NCI-H2196 (cell line): ENCODE measurements at regions not wholly inside any gene's neighbourhood (a gene's known extent, or its start where the extent isn't known, plus 50 kb on each side); places are given as distances from the start of the nearest gene placed in this dataset.

Experiments
- DNase-seq: peaks from one replicate; lab custom pipeline; 2025; ENCODE audit not compliant: unreplicated experiment; lab: John Stamatoyannopoulos, UW

DNA sequence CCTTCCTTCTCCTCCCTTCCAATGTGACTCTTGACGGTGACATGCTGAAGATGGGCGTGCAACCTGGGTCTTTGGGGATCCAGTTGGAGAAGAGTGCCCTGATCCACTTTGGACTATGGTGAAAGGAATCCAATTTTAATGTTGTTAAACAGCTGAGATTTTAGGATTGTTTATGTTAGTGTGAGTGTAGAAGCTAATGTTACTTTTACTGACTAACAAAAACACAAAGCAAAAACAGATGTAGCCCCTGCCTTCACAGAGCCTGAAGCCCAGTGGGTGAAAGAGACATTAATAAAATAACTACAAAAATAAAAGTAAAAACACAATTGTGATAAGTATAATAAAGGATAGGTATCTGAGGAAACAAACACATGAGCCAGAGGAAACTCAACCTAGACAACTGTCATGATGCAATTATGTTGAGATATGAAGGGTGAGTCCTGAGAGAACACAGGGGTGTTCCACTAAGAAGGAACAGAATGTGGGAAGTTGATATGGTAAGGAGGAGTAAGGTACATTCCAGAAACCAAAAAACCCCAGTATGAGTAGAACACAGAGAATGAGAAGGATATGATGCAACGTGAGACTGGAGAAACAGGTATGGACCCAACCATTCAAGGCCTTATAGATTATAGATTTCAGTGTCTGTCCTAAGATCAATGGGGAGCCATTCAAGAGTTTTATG, 115.1 kb upstream of the PMFBP1 start:
- DNase-seq, result no peak

DNA sequence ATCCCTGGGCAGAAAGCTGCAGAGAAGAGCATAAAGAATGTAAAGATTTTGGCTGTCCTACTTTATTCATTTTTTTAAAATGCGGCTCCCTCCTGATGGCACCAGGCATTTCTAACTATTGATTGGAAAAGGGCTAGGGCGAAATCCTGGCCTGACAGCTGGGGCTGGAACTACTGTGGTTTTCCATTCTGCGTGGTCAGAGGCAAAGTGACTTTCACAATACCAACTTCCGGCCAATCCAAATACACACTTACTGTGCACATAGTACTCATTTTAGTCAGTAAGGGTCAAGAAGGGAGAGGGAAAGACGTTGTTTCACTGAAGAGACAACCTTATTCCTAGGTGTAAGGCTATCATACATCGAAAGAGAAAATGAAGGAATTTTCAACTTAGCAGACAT, 113.8 kb upstream of the PMFBP1 start:
- DNase-seq, result no peak

- no peak for DNase-seq
Measured at GRCh38 chr16:72285324-72285723, 113.4 kb upstream of the PMFBP1 start.

- no peak for DNase-seq
Measured at GRCh38 chr16:72284042-72284789, 112.3 kb upstream of the PMFBP1 start.

DNA sequence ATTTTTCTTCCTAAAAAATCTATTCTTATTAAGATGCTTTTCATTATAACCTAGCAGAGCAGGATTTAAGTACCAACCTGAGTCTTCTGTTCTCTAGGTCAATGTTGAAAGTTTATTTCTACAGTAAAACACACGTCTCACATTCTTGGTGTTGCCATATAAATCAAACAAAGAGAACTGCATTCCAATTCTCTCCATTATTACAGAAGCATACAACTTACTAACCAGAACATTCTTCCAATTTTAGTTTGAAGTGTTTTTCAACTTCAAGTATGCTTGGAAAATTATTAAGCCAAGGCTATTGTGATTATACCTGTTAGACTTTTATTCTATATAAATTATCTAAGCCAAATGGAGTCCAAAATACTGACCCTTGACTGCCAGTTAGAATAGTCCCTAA, 110.4 kb upstream of the PMFBP1 start:
- no peak for DNase-seq

GRCh38 chr16:72278301-72278700, 106.3 kb upstream of the PMFBP1 start:
- no peak for DNase-seq

DNA sequence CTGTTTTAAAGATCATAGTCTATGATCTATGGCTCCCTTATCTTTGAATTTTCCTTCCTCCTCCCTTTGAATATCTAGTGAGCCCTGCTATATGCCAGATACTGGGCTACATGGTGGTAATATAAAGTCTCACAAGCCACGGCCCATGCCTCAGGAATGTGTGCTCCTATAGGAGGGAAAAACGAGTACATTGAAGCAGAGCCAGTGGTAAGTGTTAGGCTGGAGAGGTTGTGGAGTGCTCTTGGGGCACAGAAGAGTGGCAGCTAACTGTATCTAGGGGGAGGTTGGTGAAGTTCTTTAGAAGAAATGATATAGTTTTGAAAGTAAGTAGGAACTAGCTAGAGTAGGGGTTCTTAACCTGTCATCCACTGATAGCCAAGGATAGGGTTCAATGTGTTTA, 105.8 kb upstream of the PMFBP1 start:
- no peak for DNase-seq

- no peak for DNase-seq
Measured at GRCh38 chr16:72271699-72272240, 99.8 kb upstream of the PMFBP1 start.

- DNase-seq, result no peak
Measured at GRCh38 chr16:72270531-72270930, 98.6 kb upstream of the PMFBP1 start.

DNA sequence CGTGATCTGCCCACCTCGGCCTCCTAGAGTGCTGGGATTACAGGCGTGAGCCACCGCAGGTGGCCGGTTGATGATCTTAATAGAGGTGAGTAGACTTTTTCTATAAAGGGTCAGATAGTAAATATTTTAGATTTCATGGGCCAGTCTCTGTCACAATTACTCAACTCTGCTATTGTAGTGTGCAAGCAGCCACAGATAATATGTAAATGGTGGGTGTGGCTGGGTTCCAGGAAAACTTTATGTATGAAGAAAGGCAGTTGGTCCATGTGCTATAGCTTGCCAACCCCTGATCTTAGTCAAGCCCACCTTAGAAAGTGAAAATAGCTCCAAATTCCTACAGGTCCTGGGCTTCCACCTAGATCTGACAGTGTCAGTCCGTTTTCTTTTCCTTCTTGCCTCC, 94.9 kb upstream of the PMFBP1 start:
- DNase-seq, result no peak

DNA sequence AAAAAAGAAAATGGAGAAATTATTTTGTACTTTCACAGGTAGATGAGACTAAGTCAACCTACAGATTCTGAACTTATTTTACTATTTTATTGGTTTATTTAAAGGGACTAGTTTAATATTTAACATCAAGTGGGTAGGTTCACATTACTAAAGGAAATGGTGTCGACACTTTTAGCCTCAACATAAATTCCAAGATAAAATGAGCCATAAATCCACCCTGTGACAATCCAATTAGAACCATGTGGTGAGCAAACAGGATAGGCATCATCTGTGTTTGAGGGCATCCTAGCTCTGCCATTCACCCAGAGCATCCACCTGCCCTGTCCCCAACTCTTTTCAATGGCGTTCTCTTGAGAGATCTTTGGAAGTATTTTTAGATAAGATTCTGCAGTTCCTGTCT, 92.8 kb upstream of the PMFBP1 start:
- DNase-seq, result no peak

- DNase-seq, result no peak
Measured at GRCh38 chr16:72262711-72263110, 90.8 kb upstream of the PMFBP1 start.

DNA sequence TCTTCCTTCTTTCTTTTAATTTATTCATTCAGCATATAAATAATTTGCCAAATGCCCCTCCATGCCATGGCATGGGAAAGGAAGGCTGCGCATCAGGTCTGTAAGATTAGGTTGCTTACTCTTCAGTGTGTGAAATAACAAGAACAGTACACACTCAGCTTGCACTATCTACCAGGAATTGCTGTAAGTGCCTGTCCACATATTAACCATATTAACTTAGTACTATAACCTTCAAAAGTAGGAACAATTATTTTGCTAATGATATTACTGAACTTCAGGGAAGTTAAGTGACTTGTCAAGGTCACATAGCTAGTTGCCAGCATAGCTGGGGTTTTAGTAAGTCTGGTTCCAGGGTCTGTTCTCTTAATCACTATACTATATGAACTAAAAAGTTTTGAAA, 89.2 kb upstream of the PMFBP1 start:
- DNase-seq, result no peak

GRCh38 chr16:72256398-72257066, 84.6 kb upstream of the PMFBP1 start:
- DNase-seq, result no peak

DNA sequence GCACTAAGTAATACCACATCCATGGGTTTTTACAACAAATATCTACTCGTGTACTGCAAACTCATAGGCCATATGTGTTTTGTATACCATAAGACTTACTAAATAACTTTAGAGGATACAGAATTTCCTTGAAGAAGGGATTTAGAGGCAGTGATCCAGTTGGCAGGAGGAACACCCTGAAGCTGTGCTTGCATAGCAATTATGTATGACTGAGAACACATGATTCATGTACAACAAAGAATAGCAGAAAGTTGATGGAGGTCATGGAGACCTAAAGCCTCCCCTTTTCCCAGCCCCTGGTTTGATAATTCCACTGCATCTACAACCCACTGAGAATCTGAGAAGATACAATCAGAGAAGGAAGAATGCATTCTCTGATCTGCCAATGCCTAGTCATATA, 83.8 kb upstream of the PMFBP1 start:
- DNase-seq, result no peak

DNA sequence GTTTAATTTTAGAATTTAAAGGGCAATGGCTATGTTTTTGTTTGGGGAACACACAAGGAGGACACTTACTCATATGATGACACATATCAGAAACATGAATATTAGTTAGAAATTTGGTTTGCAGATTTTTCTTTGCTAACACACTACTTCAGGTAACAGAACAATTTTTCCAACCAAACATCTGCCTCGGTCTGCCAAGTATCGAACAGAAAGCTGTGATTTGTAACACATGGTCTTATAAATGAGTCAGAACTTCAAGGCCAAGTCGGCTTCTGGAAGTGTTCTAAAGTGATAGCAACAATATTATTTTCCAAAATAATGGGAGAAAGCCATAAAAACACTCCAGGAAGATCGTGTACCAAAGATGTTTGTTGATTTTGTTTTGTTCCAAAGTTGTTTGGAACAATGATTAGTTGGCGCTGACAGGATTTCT, 75.9 kb upstream of the PMFBP1 start:
- no peak for DNase-seq

DNA sequence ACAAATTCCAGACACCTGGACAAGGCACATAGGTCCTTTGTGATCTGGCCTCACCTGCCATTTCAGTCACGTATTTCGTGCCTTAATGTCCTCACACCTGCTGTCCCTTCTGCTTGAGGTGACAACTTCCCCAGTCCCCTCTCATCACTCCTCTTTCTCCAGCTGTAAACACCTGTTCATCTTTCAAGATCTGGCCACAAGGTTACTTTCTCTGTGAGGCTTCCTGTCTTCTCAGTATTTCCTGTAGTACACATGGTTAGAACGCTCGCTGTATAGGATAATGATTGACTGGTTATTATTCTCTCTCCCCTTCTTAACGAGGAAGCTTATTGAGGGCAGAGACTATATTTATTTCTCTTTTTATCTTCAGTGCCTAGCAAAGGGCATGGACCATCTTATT, 74.5 kb upstream of the PMFBP1 start:
- DNase-seq, result no peak

DNA sequence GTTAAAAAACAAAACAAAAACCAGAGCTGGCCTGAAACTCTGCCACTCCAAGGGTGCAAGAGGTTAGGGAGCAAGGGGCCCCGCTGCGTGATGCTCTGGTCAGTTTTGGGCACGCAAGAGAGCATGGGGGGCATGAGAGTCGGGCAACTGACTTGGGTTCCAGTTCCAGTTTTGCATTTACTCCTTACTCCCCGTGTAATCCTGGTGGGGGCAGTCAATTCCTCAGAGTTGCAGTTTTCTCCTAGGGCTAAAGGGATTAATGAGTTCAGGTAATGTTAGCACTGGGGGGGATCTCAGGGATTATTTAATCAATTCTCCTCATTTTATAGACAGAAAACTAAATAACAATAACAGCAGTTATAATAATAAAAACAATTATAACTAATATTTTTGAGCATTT, 72.9 kb upstream of the PMFBP1 start:
- no peak for DNase-seq

DNA sequence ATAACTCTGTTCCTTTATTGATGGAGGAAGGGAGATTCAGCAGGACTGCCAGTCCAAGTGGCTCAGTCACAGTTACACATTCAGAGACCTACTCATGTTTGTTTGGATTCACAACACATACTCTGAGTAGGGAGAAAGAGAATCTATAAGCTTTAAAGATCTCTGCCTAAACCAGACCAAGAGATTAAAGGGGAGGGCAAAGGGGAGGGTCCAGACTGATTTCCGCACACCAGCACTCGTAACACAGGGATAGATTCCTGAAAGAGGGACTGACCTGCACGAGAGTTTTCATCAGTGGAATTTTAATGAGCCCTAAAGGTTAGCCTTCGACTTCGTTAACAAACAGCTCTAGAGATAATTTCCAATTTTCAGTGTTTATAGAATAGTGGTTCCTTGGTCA, 71.7 kb upstream of the PMFBP1 start:
- DNase-seq, result no peak

DNA sequence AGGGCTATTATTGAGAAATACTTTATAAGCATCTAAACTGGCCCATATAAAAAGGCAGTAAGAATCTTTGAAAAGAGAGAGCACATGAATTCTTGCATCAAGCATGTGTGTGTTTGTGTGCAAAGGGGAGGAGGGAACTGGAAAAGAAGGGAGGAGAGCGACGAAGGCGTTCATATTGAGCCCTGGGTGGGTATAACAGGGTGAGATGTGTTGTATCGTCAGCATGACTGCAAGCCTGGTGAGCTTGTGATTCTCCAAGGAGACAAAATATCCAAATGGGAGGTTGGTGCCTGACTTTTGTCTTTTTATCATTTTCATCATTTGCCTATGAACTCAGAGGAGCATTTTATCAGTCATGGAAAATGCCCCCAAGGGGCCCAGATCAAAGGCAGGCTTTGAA, 70.8 kb upstream of the PMFBP1 start:
- no peak for DNase-seq

DNA sequence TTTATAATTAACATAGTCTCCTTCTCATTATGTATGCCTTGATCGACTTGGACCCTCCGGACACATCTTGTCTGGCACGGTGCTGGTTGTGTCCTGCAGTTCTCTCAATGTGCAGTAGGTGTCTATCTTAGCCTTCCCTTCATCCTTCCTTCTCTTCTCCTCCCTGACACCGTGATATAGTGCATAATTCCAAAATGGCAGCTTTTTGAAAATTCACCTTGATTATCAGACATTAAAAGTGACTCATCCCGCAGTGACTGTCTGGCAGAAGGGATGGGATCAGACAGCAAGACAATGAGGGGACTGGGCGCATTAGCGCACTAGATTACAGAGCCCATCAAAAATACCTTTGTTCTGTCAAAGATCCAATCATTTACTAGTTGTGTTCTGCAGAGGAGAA, 70.0 kb upstream of the PMFBP1 start:
- DNase-seq, result peak; percentile 7

GRCh38 chr16:72241008-72241407, 69.1 kb upstream of the PMFBP1 start:
- DNase-seq, result peak; percentile 2
